ENCODE measurements at regions not wholly inside any gene's neighbourhood (a gene's known extent, or its start where the extent isn't known, plus 50 kb on each side); places are given as distances from the start of the nearest gene placed in this dataset.

DNA sequence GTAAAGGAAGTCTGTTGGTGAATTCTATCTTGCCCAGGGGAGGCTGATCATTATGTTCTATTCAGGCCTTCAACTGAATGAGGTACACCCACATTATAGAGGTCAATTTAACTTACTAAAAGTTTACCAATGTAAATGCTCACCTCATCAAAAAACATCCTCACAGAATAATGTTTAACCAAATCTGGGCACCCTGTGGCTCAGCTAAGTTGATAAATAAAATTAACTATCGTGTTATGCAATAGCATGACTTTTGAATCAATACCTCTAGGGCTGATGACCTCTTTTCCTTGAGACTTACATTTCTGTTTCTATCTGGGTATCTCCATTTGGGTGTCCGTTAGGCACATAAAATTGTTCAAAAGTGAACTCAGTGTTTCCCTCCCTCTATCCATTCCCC, 203.1 kb downstream of the TEX13C start (continued):
- TF ChIP-seq, protein P1, sequence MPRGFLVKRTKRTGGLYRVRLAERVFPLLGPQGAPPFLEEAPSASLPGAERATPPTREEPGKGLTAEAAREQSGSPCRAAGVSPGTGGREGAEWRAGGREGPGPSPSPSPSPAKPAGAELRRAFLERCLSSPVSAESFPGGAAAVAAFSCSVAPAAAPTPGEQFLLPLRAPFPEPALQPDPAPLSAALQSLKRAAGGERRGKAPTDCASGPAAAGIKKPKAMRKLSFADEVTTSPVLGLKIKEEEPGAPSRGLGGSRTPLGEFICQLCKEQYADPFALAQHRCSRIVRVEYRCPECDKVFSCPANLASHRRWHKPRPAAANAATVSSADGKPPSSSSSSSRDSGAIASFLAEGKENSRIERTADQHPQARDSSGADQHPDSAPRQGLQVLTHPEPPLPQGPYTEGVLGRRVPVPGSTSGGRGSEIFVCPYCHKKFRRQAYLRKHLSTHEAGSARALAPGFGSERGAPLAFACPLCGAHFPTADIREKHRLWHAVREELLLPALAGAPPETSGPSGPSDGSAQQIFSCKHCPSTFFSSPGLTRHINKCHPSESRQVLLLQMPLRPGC (tag by site-specific recombination; IDR thresholded peaks at IDR 0.05), result no peak
- TF ChIP-seq ZFP3 (tag by site-specific recombination; IDR thresholded peaks at IDR 0.05; ENCODE audit: low read depth), result no peak
- no peak for TF ChIP-seq ZNF830 (tag by site-specific recombination; IDR thresholded peaks at IDR 0.05; ENCODE audit: low read depth)
- TF ChIP-seq GLIS2 (tag by site-specific recombination; IDR thresholded peaks at IDR 0.05), result no peak

DNA sequence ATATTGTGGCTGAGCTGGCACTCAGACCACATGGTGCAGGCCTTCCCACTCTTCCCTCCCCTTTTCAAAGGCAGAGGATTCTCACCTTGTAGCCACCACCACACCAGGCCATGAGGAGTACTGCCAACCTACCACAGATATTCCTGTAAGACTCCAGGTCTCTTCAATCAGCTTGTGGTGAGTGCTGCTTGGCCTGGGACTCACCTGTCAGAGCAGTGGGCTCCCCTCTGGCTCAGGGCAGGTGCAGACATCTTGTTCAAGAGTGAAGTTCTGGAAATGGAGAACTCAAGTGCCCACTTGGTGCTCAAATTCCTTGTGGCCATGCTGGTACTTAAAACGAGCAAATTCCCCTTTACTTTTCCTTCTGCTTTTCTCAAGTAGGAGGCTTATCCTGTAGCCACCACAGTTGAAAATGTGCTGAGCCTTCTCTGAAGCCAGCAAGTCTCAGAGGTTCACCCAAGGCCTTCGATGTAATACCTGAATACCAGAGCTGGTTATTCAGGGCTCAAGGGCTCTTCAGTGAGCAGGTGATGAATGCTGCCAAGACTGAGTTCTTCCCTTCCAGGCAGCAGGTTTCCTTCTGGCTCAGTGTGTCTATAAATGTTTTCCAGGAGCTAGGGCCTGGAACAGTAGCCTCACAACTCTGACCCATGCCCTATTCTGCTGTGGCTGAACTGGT, 212.9 kb downstream of the TEX13C start:
- no peak overlapping the region for H3K4me3 ChIP-seq (ENCODE audit: low read depth, low read length)
- ChIA-PET CTCF (interaction anchor here (0.6 kb wide), 1 partner anchor 11 kb away, joined by 4 read pairs; no protein-coding TSS in a partner anchor), POLR2A (no interaction called here)
- H3K4me1 ChIP-seq (ENCODE audit: control insufficient read depth, insufficient read depth, low read length), result no peaks in the 10 kb centered on the region
- no peaks in the 10 kb centered on the region for H3K9me3 ChIP-seq (ENCODE audit: control insufficient read depth, insufficient read depth, low read depth, low read length)
- no peaks in the 10 kb centered on the region for H3K36me3 ChIP-seq (ENCODE audit: control insufficient read depth in 2 of 2, insufficient read depth in 1 of 2, low read length in 2 of 2)
- no peak overlapping the region for H3K27ac ChIP-seq (ENCODE audit: extremely low read depth, low read depth, low read length)
- TF ChIP-seq, protein P2, sequence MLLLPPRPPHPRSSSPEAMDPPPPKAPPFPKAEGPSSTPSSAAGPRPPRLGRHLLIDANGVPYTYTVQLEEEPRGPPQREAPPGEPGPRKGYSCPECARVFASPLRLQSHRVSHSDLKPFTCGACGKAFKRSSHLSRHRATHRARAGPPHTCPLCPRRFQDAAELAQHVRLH (tag by site-specific recombination; IDR thresholded peaks at IDR 0.05), result no peak
- TF ChIP-seq, protein P3, sequence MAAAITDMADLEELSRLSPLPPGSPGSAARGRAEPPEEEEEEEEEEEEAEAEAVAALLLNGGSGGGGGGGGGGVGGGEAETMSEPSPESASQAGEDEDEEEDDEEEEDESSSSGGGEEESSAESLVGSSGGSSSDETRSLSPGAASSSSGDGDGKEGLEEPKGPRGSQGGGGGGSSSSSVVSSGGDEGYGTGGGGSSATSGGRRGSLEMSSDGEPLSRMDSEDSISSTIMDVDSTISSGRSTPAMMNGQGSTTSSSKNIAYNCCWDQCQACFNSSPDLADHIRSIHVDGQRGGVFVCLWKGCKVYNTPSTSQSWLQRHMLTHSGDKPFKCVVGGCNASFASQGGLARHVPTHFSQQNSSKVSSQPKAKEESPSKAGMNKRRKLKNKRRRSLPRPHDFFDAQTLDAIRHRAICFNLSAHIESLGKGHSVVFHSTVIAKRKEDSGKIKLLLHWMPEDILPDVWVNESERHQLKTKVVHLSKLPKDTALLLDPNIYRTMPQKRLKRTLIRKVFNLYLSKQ (tag by site-specific recombination; IDR thresholded peaks at IDR 0.05; ENCODE audit: borderline replicate concordance), result no peak
- TF ChIP-seq, protein P4, sequence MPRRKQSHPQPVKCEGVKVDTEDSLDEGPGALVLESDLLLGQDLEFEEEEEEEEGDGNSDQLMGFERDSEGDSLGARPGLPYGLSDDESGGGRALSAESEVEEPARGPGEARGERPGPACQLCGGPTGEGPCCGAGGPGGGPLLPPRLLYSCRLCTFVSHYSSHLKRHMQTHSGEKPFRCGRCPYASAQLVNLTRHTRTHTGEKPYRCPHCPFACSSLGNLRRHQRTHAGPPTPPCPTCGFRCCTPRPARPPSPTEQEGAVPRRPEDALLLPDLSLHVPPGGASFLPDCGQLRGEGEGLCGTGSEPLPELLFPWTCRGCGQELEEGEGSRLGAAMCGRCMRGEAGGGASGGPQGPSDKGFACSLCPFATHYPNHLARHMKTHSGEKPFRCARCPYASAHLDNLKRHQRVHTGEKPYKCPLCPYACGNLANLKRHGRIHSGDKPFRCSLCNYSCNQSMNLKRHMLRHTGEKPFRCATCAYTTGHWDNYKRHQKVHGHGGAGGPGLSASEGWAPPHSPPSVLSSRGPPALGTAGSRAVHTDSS (tag by site-specific recombination; IDR thresholded peaks at IDR 0.05), result no peak
- TF ChIP-seq ZNF394 (tag by site-specific recombination; IDR thresholded peaks at IDR 0.05; ENCODE audit: borderline replicate concordance), result no peak
- TF ChIP-seq, protein P5, sequence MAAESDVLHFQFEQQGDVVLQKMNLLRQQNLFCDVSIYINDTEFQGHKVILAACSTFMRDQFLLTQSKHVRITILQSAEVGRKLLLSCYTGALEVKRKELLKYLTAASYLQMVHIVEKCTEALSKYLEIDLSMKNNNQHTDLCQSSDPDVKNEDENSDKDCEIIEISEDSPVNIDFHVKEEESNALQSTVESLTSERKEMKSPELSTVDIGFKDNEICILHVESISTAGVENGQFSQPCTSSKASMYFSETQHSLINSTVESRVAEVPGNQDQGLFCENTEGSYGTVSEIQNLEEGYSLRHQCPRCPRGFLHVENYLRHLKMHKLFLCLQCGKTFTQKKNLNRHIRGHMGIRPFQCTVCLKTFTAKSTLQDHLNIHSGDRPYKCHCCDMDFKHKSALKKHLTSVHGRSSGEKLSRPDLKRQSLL (tag by site-specific recombination; IDR thresholded peaks at IDR 0.05), result no peak
- TF ChIP-seq ZNF366 (tag by site-specific recombination; conservative IDR thresholded peaks at IDR 0.05), result no peak
- TF ChIP-seq ZNF561 (tag by site-specific recombination; IDR thresholded peaks at IDR 0.05; ENCODE audit: borderline replicate concordance), result no peak
- TF ChIP-seq ZNF658 (tag by site-specific recombination; IDR thresholded peaks at IDR 0.05), result no peak
- no peak for TF ChIP-seq ZFP41 (tag by site-specific recombination; IDR thresholded peaks at IDR 0.05; ENCODE audit: borderline replicate concordance)
- TF ChIP-seq ZNF37A (tag by site-specific recombination; IDR thresholded peaks at IDR 0.05), result no peak
- no peak for TF ChIP-seq HOXC10 (CRISPR knock-in tag; IDR thresholded peaks at IDR 0.05)
- no peak for TF ChIP-seq ZNF202 (tag by site-specific recombination; IDR thresholded peaks at IDR 0.05; ENCODE audit: borderline replicate concordance)
- no peak for TF ChIP-seq ZNF555 (tag by site-specific recombination; conservative IDR thresholded peaks at IDR 0.05)
- no peak for TF ChIP-seq YY1 (tag by site-specific recombination; IDR thresholded peaks at IDR 0.05)
- no peak for TF ChIP-seq KLF7 (tag by site-specific recombination; IDR thresholded peaks at IDR 0.05; ENCODE audit: borderline replicate concordance)
- no peak for TF ChIP-seq ZNF626 (tag by site-specific recombination; IDR thresholded peaks at IDR 0.05)
- no peak for TF ChIP-seq ZNF221 (tag by site-specific recombination; IDR thresholded peaks at IDR 0.05; ENCODE audit: borderline replicate concordance)
- TF ChIP-seq TCF7L2 (IDR thresholded peaks at IDR 0.05; ENCODE audit: borderline replicate concordance, low read depth, low read length), result no peak
- no peak for TF ChIP-seq ZNF140 (tag by site-specific recombination; IDR thresholded peaks at IDR 0.05)
